ENCODE measurements at regions not wholly inside any gene's neighbourhood (a gene's known extent, or its start where the extent isn't known, plus 50 kb on each side); places are given as distances from the start of the nearest gene placed in this dataset. TPM values are rescaled to one million over a fixed set of nuclear protein-coding genes. Genes with fewer than 3 reads are reported as not detected.
A peak's percentile ranks its signal among the peaks of the same experiment; 100 is the strongest.

DNA sequence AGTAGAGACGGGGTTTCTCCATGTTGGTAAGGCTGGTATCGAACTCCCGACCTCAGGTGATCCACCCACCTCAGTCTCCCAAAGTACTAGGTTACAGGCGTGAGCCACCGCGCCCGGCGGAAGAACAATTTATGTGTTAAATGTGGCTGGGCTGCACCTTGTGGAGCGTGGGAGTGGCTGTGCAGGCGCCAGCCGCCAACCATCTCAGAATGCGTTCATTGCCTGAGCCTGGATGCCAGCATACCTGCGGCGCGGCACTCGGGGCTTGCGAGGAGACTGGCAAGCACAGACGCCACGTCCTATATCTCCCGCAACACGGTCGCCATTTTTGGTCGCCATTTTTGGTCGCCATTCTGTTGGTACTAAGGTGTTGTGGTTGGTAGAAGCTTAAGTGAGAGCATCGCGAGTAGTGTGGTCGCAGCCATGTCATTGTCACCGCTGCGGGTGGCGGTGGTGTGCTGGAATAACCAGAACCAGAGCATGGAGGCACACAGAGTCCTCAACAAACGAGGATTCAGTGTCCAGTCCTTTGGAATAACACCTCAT lies 193.6 kb upstream of the HTR2C start (continued):
- TF ChIP-seq, protein P1, sequence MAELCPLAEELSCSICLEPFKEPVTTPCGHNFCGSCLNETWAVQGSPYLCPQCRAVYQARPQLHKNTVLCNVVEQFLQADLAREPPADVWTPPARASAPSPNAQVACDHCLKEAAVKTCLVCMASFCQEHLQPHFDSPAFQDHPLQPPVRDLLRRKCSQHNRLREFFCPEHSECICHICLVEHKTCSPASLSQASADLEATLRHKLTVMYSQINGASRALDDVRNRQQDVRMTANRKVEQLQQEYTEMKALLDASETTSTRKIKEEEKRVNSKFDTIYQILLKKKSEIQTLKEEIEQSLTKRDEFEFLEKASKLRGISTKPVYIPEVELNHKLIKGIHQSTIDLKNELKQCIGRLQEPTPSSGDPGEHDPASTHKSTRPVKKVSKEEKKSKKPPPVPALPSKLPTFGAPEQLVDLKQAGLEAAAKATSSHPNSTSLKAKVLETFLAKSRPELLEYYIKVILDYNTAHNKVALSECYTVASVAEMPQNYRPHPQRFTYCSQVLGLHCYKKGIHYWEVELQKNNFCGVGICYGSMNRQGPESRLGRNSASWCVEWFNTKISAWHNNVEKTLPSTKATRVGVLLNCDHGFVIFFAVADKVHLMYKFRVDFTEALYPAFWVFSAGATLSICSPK (IDR thresholded peaks at IDR 0.05; ENCODE audit: borderline replicate concordance), result no peak
- TF ChIP-seq BHLHE40 (IDR thresholded peaks at IDR 0.05; ENCODE audit: low read length) (no peak), YY1 (IDR thresholded peaks at IDR 0.05; ENCODE audit: borderline replicate concordance in 1 of 3, control insufficient read depth in 1 of 3, extremely low read depth in 1 of 3, insufficient read depth in 3 of 3, insufficient read length in 1 of 3, insufficient replicate concordance in 2 of 3, low read depth in 1 of 3, low read length in 2 of 3) (peak; percentile 44 to 90 (median 48)), XRCC4 (IDR thresholded peaks at IDR 0.05; ENCODE audit: extremely low read depth, insufficient read depth, insufficient read length) (no peak)

Small RNAs in the stretch of these regions (small RNA-seq; reads per million reads assigned to genes)
- not detected for gene AL953862.1
